Gastrocnemius medialis (tissue), 4 donors: ENCODE measurements at regions not wholly inside any gene's neighbourhood (a gene's known extent, or its start where the extent isn't known, plus 50 kb on each side); places are given as distances from the start of the nearest gene placed in this dataset.

Experiments
- CTCF ChIP-seq, 5 experiments: fragments of 450-650 bp in 3 of 5; fragments of 200-600 bp in 2 of 5; sonication (generic) in 2 of 5; IDR thresholded peaks in 4 of 5; conservative IDR thresholded peaks in 1 of 5; 1 replicate in 4 of 5; 2 replicates in 1 of 5; pipeline ENCODE4 v1.5.1; 2016 to 2019; ENCODE audit warnings: antibody characterized with exemption in 5 of 5, mild to moderate bottlenecking in 3 of 5, moderate library complexity in 3 of 5
- POLR2A ChIP-seq, 2 donors: fragments of 450-650 bp; IDR thresholded peaks; one replicate each; pipeline ENCODE4 v1.6.1; 2017; ENCODE audit warnings: antibody characterized with exemption in 2 of 2, mild to moderate bottlenecking in 2 of 2, moderate library complexity in 2 of 2

- TF ChIP-seq CTCF (IDR thresholded peaks at IDR 0.05 in 4 of 5, conservative IDR thresholded peaks at IDR 0.05 in 1 of 5), result no peak
- TF ChIP-seq POLR2A (IDR thresholded peaks at IDR 0.05), result no peak
Observed at GRCh38 chr6:98716341-98716740, 118.0 kb upstream of the POU3F2 start.
